ENCODE measurements at regions not wholly inside any gene's neighbourhood (a gene's known extent, or its start where the extent isn't known, plus 50 kb on each side); places are given as distances from the start of the nearest gene placed in this dataset.

- DNase-seq (ENCODE audit: low read depth), result no peak
- no peak overlapping the region for H3K4me3 ChIP-seq (replicated peaks; ENCODE audit: low read depth, low read length)
- TF ChIP-seq, protein P1, sequence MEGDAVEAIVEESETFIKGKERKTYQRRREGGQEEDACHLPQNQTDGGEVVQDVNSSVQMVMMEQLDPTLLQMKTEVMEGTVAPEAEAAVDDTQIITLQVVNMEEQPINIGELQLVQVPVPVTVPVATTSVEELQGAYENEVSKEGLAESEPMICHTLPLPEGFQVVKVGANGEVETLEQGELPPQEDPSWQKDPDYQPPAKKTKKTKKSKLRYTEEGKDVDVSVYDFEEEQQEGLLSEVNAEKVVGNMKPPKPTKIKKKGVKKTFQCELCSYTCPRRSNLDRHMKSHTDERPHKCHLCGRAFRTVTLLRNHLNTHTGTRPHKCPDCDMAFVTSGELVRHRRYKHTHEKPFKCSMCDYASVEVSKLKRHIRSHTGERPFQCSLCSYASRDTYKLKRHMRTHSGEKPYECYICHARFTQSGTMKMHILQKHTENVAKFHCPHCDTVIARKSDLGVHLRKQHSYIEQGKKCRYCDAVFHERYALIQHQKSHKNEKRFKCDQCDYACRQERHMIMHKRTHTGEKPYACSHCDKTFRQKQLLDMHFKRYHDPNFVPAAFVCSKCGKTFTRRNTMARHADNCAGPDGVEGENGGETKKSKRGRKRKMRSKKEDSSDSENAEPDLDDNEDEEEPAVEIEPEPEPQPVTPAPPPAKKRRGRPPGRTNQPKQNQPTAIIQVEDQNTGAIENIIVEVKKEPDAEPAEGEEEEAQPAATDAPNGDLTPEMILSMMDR (IDR thresholded peaks at IDR 0.05; ENCODE audit: low read length, missing control alignments), result no peak
Measured at GRCh38 chr5:41670854-41671479, 160.6 kb upstream of the PLCXD3 start.

DNA sequence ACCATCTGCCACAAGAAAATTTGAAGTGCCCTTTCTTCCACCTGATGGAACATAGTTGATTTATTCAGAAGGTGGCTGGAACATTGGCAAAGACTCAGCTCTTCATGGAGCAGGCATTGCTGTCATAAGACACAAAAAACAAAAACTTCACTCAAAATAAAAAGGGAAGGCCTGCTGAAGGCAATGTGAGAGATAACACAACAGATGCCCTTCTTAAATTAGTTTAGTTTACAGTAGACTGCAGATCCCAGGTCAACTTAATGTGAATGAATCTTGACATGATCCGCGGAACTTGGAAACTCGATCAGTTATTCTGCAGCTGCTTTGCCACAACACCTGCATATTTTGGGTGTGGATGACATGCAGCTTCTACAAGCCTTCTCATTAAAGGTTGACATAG is 159.8 kb upstream of the PLCXD3 start:
- DNase-seq (ENCODE audit: low read depth), result no peak
- no peak overlapping the region for H3K4me3 ChIP-seq (replicated peaks; ENCODE audit: low read depth, low read length)
- TF ChIP-seq, protein P1 (IDR thresholded peaks at IDR 0.05; ENCODE audit: low read length, missing control alignments), result no peak

GRCh38 chr5:41661254-41661653 is 150.9 kb upstream of the PLCXD3 start:
- no peak overlapping the region for H3K4me3 ChIP-seq (replicated peaks; ENCODE audit: low read depth, low read length)
- TF ChIP-seq, protein P1 (IDR thresholded peaks at IDR 0.05; ENCODE audit: low read length, missing control alignments), result no peak
- no peak for DNase-seq (ENCODE audit: low read depth)

DNA sequence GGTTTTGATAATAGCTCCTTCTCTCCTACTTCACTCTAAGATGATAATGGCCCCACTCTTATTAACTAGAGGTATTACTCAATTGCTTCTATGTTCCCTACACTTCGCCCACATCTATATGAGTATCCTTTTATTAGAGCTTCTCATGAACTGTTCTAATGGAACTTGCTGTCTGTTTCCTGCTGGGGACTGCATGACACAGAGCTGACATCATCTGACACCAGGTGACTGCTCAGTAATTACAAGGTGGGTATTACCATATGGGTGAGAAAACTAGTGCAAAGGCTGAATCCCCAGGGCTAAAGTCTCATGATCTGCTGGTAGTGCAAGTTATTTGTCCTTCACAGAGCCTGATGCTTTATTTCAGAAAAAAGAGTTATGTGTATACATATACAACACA is 146.2 kb upstream of the PLCXD3 start:
- H3K4me3 ChIP-seq (replicated peaks; ENCODE audit: low read depth, low read length), result no peak overlapping the region
- no peak for DNase-seq (ENCODE audit: low read depth)
- TF ChIP-seq, protein P1 (IDR thresholded peaks at IDR 0.05; ENCODE audit: low read length, missing control alignments), result no peak

DNA sequence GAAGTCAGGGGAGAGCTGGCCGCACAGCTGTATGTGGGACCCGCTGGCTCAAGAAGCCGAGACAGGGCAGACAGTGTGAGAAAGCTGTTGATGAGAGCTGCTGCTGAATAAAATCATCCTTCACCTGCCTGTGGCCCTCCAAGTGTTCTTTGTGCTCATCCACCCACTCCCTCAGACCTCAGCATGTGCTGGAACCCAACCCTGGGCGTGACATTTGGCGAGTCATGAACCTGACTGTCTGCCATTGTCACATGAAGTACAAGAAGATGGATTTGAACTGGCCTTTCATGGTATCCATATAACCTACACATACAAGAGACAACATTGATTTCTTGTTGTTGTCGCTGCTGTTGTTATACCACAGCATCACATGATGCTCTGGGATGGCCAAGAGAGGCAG is 139.7 kb upstream of the PLCXD3 start:
- DNase-seq (ENCODE audit: low read depth), result no peak
- H3K4me3 ChIP-seq (replicated peaks; ENCODE audit: low read depth, low read length), result no peak overlapping the region
- TF ChIP-seq, protein P1 (IDR thresholded peaks at IDR 0.05; ENCODE audit: low read length, missing control alignments), result no peak

DNA sequence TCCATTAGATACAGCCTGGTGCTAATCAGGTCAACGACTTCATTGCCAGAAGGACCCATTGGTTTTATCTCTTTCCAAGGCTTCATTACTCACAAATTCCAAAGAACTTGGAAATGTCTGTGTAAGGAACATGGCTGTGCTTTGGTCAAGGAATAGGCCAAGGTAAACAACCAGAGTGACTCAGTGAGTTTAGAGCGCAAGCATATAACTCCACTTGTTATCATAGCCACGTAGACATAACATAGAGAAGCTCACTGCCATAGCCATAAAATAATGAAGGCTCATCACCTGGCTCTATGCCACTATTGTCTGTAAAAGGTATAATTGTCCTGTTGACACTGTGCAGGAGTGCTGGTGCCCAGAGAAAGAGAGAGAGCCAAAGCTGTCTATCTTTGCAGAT is 139.3 kb upstream of the PLCXD3 start:
- H3K4me3 ChIP-seq (replicated peaks; ENCODE audit: low read depth, low read length), result no peak overlapping the region
- peak; percentile 53 for DNase-seq (ENCODE audit: low read depth)
- TF ChIP-seq, protein P1 (IDR thresholded peaks at IDR 0.05; ENCODE audit: low read length, missing control alignments), result no peak

- no peak for DNase-seq (ENCODE audit: low read depth)
- no peak overlapping the region for H3K4me3 ChIP-seq (replicated peaks; ENCODE audit: low read depth, low read length)
- TF ChIP-seq, protein P1 (IDR thresholded peaks at IDR 0.05; ENCODE audit: low read length, missing control alignments), result no peak
Measured at GRCh38 chr5:41648996-41649395, 138.6 kb upstream of the PLCXD3 start.
